NCI-H526 (cell line): ENCODE measurements at regions not wholly inside any gene's neighbourhood (a gene's known extent, or its start where the extent isn't known, plus 50 kb on each side); places are given as distances from the start of the nearest gene placed in this dataset.
"Not testable (repeated sequence)": the region's sequence is repeated elsewhere in the genome, so short reads cannot be mapped to it uniquely, and the experiment has no call there.

Experiments
- DNase-seq, 2 experiments: peaks; one replicate each; lab custom pipeline; 2025; lab: John Stamatoyannopoulos, UW

- DNase-seq, result no peak
Observed at GRCh38 chr11:38446336-38446735, 1848.3 kb upstream of the RAG2 start.

- DNase-seq, result no peak
Observed at GRCh38 chr11:38438091-38438490, 1840.1 kb upstream of the RAG2 start.

GRCh38 chr11:38425578-38425977, 1827.5 kb upstream of the RAG2 start:
- DNase-seq, result no peak

GRCh38 chr11:38423042-38423441, 1825.0 kb upstream of the RAG2 start:
- DNase-seq, result no peak

- DNase-seq, result no peak
Observed at GRCh38 chr11:38416141-38416540, 1818.1 kb upstream of the RAG2 start.

- peak in 1 of 2 experiments; percentile 3 for DNase-seq
Observed at GRCh38 chr11:38411149-38411548, 1813.1 kb upstream of the RAG2 start.

- no peak for DNase-seq
Observed at GRCh38 chr11:38402063-38402462, 1804.0 kb upstream of the RAG2 start.

- no peak for DNase-seq
Observed at GRCh38 chr11:38392176-38392575, 1794.1 kb upstream of the RAG2 start.

GRCh38 chr11:38384568-38384967, 1786.5 kb upstream of the RAG2 start:
- no peak for DNase-seq

- no peak for DNase-seq
Observed at GRCh38 chr11:38365274-38365673, 1767.2 kb upstream of the RAG2 start.

GRCh38 chr11:38356255-38356654, 1758.2 kb upstream of the RAG2 start:
- no peak for DNase-seq

GRCh38 chr11:38345286-38345685, 1747.2 kb upstream of the RAG2 start:
- DNase-seq, result no peak

- not testable (repeated sequence) for DNase-seq
Observed at GRCh38 chr11:38341612-38342011, 1743.6 kb upstream of the RAG2 start.

- DNase-seq, result no peak
Observed at GRCh38 chr11:38339835-38340440, 1741.9 kb upstream of the RAG2 start.

- DNase-seq, result not testable (repeated sequence)
Observed at GRCh38 chr11:38338022-38338421, 1740.0 kb upstream of the RAG2 start.

- no peak for DNase-seq
Observed at GRCh38 chr11:38332046-38332445, 1734.0 kb upstream of the RAG2 start.

- DNase-seq, result no peak
Observed at GRCh38 chr11:38330578-38330977, 1732.5 kb upstream of the RAG2 start.

GRCh38 chr11:38323961-38324761, 1726.1 kb upstream of the RAG2 start:
- no peak for DNase-seq

GRCh38 chr11:38315151-38315550, 1717.1 kb upstream of the RAG2 start:
- no peak for DNase-seq

- no peak for DNase-seq
Observed at GRCh38 chr11:38307455-38307854, 1709.4 kb upstream of the RAG2 start.

GRCh38 chr11:38305682-38306081, 1707.6 kb upstream of the RAG2 start:
- DNase-seq, result no peak

GRCh38 chr11:38304926-38305325, 1706.9 kb upstream of the RAG2 start:
- no peak for DNase-seq

- no peak for DNase-seq
Observed at GRCh38 chr11:38302564-38302963, 1704.5 kb upstream of the RAG2 start.

GRCh38 chr11:38300570-38300969, 1702.5 kb upstream of the RAG2 start:
- no peak for DNase-seq
